Forelimb muscle (tissue), 1 donor: ENCODE measurements at regions not wholly inside any gene's neighbourhood (a gene's known extent, or its start where the extent isn't known, plus 50 kb on each side); places are given as distances from the start of the nearest gene placed in this dataset.

Experiments used
- DNase-seq: peaks from one replicate; pipeline ENCODE4 v3.0.0-alpha.2; 2013; ENCODE audit warnings: low read depth

DNA sequence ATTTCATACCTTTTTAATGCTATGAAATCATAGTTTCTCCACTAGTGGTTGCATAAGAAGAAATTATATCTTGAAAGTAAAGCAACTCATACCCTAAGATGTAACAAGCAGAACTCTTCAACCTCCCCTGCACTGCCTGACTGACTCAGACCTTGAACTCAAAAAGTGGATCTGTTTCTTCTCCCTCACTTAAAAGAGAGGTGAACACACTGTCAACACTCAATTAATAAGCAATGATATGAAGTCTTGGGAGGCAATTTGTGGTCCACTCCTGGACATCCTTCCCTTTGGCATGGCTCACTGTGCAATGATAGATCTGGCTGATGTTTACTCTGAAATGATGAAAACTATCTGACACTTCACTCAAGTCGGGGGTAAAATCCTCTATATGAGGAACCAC, 282.0 kb upstream of the DKK2 start:
- no peak for DNase-seq

DNA sequence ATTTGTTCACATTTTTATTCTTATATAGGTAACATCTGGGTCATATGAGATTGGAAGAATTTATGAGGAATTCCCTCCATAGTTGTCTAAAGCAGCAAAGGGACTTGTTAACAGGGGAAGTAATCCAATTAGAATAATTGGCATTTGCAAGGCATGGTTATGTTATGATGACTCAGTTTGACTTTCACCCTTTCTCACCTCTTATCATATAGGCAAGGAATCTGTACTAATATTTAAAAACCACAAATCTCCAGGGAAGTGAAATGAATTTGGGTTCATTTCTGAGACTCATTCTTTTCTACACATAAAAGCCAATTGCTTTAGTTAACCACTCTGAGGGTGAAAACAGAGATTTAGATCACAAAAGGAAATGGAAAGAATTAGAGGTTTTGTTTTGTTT, 281.5 kb upstream of the DKK2 start:
- DNase-seq = no peak

DNA sequence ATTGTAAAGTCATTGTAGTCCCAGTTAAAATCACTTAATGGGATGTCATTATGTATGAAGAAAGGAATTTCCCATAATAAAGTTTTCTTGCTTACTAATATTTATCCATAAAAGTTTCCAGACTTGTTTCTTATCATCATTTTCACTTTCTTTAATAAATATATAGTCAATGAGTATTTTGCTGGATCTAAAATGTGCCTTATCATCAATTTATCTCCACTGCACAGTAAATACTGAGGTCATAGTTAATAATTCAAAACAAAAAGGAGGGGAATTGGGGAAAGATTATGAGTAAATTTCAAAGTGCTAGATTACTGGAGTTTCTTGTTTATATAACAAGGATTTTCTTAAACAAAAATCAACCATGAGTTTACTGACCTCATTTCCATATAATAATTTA, 279.5 kb upstream of the DKK2 start:
- no peak for DNase-seq

DNA sequence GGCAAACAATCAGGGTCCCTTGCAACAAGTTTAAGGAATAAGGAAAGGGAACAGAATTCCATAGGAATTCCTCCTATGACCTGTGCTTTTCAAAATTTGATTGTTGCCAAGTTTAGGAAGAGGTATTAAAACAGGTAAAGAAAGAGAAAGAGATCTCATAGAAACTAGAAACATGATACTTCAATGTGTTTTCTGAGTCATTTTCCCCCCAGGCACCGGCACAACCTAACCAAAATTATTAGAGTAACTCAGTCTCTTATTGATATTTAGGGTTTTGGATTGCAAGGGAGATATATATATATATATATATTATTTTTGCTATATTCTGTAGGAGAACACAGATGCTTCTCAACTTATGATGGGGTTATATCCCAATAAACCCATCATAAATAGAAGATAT, 278.0 kb upstream of the DKK2 start:
- DNase-seq = no peak

DNA sequence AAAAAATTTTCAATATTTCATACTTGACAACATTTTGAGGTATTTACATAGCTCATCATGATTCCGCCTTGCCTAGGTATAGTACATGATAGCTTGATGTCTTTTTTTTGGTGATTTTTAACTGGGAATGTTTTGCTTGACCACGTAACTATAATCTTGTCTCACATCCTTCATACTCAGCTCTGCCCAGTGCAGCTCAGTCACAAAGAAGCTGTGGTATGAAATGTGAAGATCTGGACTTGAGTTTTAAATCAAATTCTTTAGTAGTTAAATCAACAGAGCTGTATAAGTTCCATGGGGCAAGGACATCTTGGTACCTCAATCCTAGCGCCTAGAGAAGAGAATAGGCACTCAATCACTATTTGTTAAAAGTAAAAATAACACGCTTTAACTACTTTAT, 276.3 kb upstream of the DKK2 start:
- no peak for DNase-seq

DNA sequence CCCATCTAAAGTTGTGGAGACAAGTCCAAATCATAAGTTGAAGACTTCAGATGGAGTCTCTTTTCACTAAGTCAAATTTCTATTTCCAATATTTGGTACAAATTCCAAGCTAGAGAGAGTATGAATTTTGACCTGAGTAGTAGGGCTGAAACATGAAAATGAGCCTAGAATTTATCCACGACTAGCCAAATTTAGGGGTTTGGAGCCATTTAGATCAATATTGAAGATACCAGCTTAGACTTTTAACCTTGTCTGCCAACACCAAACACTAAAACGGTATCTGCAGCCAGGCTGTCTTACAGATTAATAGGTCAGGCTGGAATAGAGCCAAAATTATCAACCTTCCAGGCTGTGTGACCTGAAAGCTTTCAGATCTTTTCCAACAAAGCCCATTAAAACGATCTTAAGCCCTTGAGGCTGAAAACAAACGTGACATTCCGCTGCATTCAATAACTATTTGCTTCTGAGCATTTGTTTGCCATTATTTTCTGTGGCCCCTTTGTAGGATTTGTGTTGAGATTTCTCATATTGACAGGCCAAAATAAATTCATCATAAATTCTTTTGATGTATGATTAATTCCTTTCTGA, 268.7 kb upstream of the DKK2 start:
- DNase-seq = no peak

DNA sequence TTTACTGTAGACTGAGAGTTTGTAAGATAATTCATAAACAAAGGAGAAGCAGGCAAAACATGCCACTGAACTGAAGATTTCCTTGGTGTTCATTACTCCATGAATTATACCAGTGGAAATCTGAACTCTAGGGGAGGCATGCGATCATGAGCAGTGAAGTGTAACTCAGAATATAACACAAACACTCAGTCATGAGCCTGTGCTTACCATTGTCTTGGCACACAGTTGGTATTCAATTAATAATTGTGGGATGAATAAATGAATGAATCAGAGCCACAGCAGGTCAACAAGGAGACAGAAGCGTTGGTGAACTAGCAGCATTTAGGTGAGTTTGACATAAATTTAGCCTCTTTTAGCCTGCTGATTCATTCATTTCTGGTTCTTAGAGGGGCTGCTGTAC, 263.5 kb upstream of the DKK2 start:
- DNase-seq = no peak

DNA sequence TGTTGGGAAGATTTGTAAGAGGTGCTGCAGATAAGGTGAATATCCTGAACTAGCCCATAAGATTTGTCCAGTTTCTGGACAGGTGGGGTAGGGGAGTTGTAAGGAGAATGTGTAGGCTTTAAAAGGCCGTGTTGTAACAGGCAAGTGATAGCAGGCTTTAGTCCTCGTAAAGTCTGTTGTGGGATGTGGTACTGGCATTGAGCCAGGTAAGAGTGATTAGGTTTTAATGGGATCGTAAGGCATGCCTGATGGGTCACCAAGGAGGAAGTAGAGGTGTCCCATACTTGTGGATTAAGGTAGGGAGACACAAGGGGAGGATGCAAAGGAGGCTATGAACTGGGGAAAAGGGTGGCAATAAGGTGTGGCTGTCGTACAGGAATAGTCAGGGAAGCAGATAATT, 256.9 kb upstream of the DKK2 start:
- no peak for DNase-seq

DNA sequence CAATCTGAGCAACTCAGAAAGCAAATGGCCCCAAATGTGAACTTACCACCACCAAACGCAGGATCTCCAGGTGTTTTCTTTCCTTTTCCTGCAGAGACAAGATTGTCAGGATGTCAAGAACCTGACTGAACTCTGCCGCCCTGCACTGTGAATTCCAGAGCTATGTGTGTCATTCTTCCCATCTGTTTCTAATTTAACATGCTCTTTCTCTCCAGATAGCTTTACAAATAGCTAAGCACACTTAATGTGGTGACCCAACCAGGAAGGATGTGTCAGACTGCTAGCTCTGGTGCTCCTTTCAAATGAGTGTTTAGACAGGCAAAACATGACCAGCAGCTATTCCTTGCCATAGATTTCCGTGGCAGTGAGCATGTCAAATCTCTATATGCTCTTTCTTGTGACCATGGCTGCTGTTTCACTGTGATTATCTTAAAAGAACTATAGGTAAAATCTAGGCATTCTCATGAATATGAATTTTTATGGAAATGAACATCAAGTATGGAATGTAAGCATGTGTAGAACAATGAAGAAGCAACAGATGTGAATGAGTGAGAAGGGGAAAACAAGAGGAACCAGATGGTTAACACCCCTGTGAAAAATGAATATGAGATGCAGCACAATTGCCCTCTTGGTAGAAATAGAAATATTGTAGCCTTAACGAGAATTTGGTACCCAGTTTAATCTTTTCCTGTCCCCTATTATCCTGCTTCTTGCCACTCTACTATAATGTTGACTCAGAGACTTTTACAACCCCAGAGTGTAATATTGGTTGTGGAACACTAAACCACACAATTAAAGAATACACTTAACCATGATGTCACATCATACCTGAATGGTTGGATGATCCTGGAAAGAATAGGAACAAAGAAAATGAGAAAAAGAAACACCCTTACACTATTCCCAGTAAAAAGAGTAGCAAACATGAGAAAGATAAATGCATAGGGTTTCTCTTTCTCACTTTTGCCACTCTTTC, 247.8 kb upstream of the DKK2 start:
- DNase-seq = peak; percentile 35

DNA sequence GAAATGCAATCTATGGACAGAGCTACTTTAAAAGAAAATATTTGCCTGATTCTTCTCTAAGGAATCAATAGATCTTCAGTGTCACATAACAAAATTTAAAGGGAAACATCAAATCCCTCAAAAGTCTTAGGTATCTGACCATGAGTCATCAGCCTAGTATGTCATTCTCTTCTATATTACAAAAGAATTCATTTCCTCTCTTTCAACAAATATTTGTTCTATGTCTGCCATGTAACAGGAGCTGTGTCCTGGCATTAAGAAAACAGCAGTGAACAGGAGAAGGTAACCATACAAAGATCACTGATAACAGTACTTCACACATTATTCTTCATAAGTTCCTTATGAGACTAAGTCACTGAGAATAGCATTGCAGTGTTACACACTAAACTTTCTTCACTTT, 243.6 kb upstream of the DKK2 start:
- DNase-seq = no peak

DNA sequence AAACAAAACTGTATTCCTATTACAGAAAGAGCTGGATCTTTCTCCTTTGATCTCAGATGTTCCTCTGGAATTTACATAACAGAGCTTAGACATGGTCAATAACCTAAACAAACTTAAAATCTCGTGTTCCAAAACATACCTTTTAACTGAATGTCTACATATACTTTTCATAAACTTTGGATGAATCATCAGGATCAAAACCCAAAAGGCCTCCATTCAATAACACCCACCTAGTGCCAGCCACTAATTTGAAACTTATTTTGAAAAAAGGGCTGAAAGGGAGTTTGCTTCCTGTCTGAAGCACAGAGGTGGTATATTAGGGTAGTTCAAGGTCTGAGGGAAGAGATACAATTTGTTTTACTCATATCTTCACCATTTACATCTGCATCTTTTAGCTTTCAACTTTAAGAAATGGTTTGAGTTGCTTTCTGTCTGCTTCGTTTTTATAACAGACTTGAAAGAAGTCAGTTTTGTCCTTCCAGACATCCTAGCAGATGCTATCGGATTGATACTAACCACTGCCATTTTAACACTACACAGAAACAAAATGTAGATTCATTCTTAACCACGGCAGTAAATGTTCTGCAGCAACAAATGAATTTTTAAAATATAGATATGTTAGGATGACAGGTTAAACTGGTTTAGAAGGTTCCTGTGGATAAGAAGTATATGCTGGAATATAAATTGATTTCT, 242.8 kb upstream of the DKK2 start:
- DNase-seq = no peak

DNA sequence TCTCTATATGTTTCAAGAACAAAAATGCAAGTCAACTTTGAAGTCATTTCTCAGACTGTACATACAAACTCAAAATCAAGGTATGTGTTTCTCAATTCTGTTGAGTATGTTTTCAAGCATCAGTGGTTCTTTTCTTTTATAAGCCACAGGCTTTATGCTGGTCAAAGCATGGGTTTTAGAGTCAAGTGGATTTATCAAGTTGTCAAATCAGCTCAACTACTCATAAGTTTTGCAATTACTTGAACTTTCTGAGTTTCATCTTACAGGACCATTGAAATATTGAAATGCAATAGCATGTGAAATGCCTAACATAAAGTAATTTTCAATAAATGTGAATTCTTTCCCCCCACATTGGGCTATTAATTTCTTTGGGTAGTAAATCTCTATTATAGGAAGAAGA, 239.9 kb upstream of the DKK2 start:
- DNase-seq = no peak

DNA sequence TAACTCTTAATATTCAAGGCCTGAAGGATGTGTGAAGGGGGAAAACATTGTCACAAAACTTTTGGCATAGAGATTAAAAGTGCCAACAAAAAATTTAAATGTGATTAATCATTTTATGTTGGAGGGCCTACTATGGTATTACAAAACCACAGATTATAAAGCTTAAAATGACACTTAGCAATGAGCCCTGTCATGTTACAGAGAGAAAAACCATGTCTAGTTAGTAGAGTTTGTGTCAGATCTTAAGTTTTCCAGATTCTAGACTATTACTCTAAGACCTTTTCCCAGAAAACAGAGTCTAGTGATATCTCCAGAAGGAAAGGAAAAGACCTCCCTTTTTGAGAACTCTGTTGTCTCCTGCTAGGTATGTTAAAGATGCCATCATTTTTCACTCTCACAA, 239.1 kb upstream of the DKK2 start:
- no peak for DNase-seq

DNA sequence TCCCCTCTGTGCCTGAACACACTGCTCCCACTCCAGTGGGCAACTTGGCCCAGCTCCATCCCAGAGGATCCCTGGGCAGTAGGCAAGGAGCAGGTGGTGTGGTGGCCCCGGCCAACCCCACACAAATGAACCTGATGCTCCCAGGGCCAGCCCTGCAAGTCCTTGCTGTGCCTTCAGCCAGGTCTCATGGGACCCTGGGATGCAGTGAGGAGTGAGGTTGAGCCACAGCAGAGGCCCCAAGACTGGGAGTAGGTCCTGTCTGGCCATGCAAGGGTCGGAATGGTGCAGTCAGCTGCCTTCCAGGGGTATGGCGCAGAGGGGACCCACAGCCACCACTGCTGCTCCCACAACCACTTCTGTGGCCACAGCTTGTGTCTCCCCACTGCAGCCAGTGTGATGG, 234.5 kb upstream of the DKK2 start:
- no peak for DNase-seq

DNA sequence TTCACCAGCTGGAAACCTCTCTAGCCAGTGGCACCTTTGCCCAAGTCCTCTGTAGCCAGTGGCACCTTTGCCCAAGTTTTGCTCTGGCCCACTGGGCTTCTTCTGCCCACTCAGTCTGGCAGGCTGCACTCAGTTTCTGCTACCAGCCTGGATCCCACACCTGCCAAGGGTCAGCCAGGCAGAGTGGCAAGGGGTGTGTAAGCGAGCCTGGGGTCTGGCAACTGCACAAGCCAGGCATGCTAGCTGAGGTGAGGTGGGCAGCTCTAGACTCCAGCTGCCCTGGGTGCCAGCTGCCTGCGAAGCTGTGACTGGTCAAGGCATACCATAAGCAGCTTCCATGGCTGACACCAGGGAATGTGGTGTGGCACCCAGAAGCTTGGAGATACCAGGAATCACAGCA, 233.1 kb upstream of the DKK2 start:
- no peak for DNase-seq

DNA sequence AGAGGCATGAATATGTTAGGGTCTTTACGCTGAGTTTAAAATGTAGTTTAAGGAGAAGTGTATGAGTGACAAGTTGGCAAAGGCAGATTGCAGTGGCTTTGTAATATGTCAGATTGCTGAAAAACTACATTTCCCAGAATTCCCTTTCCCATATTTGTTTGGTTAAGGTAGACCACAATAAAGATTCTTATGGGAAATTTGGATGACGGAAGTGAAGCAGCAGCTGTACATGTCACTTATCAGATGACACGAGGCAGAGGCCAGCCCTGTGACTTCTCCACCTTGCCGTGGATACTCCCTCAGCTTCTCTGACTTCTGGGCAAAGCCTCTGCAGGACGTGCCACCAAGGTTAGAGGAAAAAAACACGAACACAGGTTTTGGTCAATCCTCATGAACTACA, 229.7 kb upstream of the DKK2 start:
- no peak for DNase-seq

DNA sequence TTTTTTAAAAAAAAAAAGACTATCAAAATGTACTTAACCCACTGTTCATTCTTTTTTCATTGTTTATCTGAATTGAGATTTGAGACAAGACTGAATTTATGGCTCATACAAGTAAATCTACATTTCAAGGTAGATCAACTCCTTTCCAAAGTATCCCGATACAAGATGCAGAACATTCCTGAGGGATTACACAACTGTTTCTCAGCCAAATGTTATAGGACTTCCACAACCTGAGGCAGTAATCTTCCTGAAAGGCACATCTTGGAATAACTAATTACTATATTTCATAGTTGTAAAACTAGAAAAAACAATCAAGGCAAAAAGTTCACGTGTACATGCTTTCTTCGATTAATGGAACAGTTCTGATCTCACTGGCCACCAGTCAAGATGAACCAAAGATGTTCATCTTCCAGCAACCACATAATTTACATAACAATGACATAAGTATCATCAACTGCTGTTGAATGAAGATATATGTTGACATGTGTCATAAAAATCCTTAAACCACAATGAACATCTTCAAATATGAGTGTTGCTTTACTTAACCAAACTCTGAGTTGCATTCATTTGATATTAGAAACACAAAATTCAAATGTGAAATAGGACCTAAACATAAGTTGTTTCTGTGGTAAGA, 225.2 kb upstream of the DKK2 start:
- DNase-seq = no peak

DNA sequence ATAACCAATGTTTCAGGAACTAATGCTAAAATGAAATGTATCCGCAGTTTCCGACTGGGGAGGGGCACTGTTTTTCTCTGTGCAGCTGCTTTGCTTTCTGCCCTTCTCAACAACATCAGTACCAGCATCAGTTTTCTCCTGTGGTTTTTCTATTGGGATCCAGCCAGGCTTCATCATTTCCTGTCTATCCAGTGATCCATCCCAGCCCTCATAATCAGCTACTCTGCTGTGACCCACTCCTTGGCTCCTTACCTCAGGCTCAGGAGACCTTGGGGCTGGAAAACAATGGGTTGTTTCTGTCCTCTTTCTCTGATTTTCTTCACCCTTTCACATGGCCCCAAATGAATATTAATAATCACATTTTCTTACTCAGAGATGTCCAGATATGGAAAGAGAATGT, 222.2 kb upstream of the DKK2 start:
- no peak for DNase-seq

DNA sequence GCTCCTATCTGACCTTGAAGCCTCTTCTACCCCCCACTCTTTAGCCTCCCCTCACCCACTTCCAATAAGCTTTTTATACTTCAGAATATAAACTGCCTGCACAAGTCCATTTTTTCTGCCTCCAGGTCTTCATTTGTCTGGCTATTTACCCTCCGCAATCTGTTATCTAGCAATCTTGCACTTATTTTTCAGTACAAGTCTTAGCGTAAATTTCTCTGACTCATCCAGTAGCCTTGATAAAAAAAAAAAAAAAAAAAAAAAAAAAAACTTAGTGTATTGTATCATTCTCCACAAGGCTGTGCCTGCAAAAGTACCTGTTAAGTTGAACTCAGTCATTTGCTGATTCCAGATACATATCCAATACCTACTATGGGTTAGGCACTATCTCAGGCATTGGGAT, 219.5 kb upstream of the DKK2 start:
- DNase-seq = no peak

DNA sequence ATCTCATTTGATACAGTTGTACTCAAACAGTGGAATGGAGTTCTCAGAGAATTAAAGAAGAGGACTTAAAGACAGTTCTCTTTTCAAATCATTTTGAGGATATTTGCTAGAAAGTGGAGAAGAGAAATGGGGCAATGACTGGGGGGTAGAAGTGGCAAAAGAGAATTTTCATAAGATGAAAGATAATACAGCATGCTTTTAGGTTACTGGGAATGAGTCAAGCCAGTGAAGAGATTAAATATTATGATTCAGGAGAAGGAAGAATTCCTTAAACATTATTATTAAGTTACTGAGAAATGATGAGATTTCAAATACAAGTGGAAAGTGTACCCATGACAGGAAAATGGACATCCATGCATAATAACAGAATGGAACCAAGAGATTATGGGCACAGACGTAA, 219.0 kb upstream of the DKK2 start:
- DNase-seq = no peak

DNA sequence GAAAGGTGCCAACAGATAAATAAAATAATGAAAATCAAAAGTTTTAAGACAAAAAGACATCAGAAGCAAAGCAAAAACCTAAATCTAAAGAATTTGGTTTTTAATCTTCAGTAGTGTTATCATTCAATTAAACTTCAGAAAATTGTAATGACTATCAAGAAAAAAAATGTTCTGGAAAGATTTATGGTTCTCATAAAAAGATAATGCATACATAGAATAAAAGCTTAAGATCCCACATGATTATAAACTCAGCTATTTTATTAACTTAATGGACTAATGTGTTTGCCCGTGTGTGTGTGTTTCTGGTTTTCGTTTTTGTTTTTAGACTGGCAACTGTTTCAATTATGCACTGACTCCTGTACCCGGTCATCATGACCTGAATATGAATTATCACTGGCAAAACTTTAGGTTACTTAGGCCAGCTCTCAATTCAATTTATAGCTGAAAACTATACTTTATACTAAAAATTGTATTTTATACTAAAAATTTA, 217.5 kb upstream of the DKK2 start:
- DNase-seq = no peak

DNA sequence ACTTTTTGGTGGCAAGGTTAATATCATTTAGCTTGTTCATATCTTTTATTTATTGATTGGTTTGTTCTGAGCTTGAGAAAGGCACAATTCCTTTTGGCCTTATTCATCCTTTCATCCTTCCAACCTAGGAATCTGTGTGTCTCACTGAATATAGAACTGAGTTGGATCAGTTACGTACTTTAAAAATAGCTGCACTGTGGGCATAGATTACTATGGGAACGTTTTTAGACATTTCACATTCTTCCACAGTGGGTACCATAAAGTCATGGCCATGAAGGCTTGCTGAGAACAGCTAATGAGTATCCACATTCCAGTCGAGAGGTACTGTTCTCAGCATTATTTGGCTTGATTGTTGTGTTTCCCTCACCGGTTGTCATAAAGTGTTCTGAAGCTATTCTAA, 217.0 kb upstream of the DKK2 start:
- no peak for DNase-seq
